DND-41 (cell line): ENCODE measurements at regions not wholly inside any gene's neighbourhood (a gene's known extent, or its start where the extent isn't known, plus 50 kb on each side); places are given as distances from the start of the nearest gene placed in this dataset.

Source experiments
- CTCF ChIP-seq: IDR thresholded peaks from 2 replicates; pipeline ENCODE4 v1.5.1; 2012; ENCODE audit warnings: borderline replicate concordance, low read length, moderate library complexity, mild to moderate bottlenecking; ENCODE audit not compliant: poor library complexity, severe bottlenecking; ENCODE audit errors: extremely low read depth
- EZH2 ChIP-seq: IDR thresholded peaks from 3 replicates; pipeline ENCODE4 v1.6.1; 2012; ENCODE audit warnings: borderline replicate concordance, low read depth, mild to moderate bottlenecking, moderate library complexity, low read length, inconsistent platforms; ENCODE audit not compliant: severe bottlenecking

DNA sequence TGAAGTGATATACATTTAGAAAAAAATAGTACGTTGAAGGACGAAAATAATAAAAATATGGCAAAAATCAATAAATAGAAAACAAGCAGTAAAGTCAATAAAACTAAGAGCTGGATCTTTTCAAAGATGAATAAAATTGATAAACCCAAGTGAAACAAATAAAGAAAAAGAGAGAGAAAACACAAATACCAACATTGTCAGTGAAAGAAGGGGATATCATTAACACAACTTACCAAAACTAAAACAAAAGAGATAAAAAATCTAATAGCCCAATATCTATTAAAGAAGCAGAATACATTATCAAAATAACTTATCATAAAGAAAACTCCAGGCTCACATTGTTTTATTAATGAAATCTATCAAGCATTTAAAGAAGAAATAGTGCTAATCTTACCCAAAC lies 675.1 kb downstream of the UQCRFS1 start:
- TF ChIP-seq EZH2 (no peak), CTCF (no peak)
